ENCODE measurements at regions not wholly inside any gene's neighbourhood (a gene's known extent, or its start where the extent isn't known, plus 50 kb on each side); places are given as distances from the start of the nearest gene placed in this dataset.

GRCh38 chr5:89451263-89451662 lies 568.3 kb upstream of the MEF2C start:
- H3K4me3 ChIP-seq (ENCODE audit: insufficient read depth, low read length, poor library complexity, severe bottlenecking): no peak overlapping the region
- no peak overlapping the region for H3K27ac ChIP-seq (ENCODE audit: low read depth, low read length)
- no peaks in the 10 kb centered on the region for H3F3A ChIP-seq (ENCODE audit: insufficient read depth)
- TF ChIP-seq, protein P1, sequence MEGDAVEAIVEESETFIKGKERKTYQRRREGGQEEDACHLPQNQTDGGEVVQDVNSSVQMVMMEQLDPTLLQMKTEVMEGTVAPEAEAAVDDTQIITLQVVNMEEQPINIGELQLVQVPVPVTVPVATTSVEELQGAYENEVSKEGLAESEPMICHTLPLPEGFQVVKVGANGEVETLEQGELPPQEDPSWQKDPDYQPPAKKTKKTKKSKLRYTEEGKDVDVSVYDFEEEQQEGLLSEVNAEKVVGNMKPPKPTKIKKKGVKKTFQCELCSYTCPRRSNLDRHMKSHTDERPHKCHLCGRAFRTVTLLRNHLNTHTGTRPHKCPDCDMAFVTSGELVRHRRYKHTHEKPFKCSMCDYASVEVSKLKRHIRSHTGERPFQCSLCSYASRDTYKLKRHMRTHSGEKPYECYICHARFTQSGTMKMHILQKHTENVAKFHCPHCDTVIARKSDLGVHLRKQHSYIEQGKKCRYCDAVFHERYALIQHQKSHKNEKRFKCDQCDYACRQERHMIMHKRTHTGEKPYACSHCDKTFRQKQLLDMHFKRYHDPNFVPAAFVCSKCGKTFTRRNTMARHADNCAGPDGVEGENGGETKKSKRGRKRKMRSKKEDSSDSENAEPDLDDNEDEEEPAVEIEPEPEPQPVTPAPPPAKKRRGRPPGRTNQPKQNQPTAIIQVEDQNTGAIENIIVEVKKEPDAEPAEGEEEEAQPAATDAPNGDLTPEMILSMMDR (IDR thresholded peaks at IDR 0.05; ENCODE audit: insufficient read depth, low read length, poor library complexity, severe bottlenecking): no peak
- TF ChIP-seq EZH2phosphoT487 (conservative IDR thresholded peaks at IDR 0.05; ENCODE audit: low read length): no peak
- no peak overlapping the region for H3K4me2 ChIP-seq (ENCODE audit: low read depth, low read length, poor library complexity, severe bottlenecking)
- H3K9me3 ChIP-seq (ENCODE audit: insufficient read depth, low read length): no peaks in the 10 kb centered on the region
- no peaks in the 10 kb centered on the region for H3K9me2 ChIP-seq (replicated peaks; ENCODE audit: insufficient read depth, low read length)
- H3K27me3 ChIP-seq (ENCODE audit: low read length): no peaks in the 10 kb centered on the region
- no peaks in the 10 kb centered on the region for H3K79me2 ChIP-seq (ENCODE audit: insufficient read depth, low read length)
- no peak overlapping the region for H3K9ac ChIP-seq (ENCODE audit: low read length)
- no peak overlapping the region for H2AFZ ChIP-seq (ENCODE audit: low read depth, low read length, severe bottlenecking)
- H3K36me3 ChIP-seq (ENCODE audit: low read length): no peaks in the 10 kb centered on the region
- no peaks in the 10 kb centered on the region for H4K20me1 ChIP-seq (ENCODE audit: low read depth, low read length)

DNA sequence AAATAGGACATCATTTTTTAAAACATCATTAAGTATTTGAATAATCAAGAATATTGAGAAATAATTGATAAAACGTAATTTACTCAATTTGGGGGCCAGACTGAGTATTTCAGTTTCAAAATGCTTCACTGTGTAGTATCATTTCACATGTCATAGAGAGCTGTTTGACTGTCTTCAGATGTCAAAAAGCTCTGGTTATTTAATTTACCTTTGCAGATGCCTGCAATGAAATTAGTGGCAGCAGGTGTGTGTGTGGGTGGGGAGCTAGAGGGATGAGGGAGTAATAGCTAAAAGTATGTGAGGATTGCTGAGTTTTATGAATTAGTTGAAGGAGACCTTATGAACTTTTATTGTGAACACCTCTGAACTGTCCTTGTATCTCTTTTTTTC lies 567.2 kb upstream of the MEF2C start:
- TF ChIP-seq, protein P1 (IDR thresholded peaks at IDR 0.05; ENCODE audit: insufficient read depth, low read length, poor library complexity, severe bottlenecking): no peak
- TF ChIP-seq EZH2phosphoT487 (conservative IDR thresholded peaks at IDR 0.05; ENCODE audit: low read length): no peak
- H3F3A ChIP-seq (ENCODE audit: insufficient read depth): no peaks in the 10 kb centered on the region
- H3K27me3 ChIP-seq (ENCODE audit: low read length): no peaks in the 10 kb centered on the region

DNA sequence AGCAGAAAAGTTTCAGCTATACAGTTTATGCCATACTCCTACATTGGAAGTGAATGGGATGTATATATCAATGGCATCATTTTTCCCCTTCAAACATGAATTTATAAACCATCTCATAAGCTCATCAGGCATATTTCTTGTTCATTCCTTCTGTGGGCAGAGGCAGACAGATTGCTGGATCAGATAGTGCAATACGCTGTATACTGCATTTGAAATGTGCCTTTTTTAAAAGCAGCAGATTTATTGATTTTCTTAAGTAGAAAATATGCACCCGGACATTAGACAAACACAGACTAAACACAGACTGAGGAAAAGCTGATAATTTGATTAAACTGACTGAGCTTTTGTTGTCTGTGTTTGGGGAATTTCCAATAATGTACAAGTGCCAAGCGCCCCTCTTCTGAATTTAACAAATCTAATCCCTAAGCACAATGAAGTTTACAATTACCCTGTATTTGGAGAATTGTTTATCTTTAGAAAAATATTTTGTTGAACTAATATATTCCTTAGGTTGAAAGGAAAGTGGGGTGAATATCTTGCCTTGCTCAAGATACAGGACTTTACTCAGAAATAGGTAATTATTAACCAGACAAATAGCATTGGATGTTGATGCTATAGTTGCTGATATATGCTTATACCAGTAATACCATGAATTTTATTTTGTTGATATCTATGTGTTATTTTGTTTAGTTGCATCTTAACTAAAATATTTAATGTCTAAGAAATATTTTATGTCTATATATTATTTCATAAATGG lies 566.6 kb upstream of the MEF2C start:
- Histone ChIP-seq H3K36me3 (ENCODE audit: low read length) (no peaks in the 10 kb centered on the region), H2AFZ (ENCODE audit: low read depth, low read length, severe bottlenecking) (no peak overlapping the region), H3K9me2 (replicated peaks; ENCODE audit: insufficient read depth, low read length) (no peaks in the 10 kb centered on the region), H4K20me1 (ENCODE audit: low read depth, low read length) (no peaks in the 10 kb centered on the region), H3K4me2 (ENCODE audit: low read depth, low read length, poor library complexity, severe bottlenecking) (no peak overlapping the region), H3K9me3 (ENCODE audit: insufficient read depth, low read length) (no peaks in the 10 kb centered on the region), H3K27ac (ENCODE audit: low read depth, low read length) (no peak overlapping the region), H3K9ac (ENCODE audit: low read length) (no peak overlapping the region), H3K79me2 (ENCODE audit: insufficient read depth, low read length) (no peaks in the 10 kb centered on the region), H3K27me3 (ENCODE audit: low read length) (no peaks in the 10 kb centered on the region), H3K4me3 (ENCODE audit: insufficient read depth, low read length, poor library complexity, severe bottlenecking) (no peak overlapping the region), H3F3A (ENCODE audit: insufficient read depth) (no peaks in the 10 kb centered on the region)
- TF ChIP-seq EZH2phosphoT487 (conservative IDR thresholded peaks at IDR 0.05; ENCODE audit: low read length): no peak
- TF ChIP-seq, protein P1 (IDR thresholded peaks at IDR 0.05; ENCODE audit: insufficient read depth, low read length, poor library complexity, severe bottlenecking): no peak

More for the DNA sequence above, 567.2 kb upstream of the MEF2C start:
- H3K9me3 ChIP-seq (ENCODE audit: insufficient read depth, low read length): no peaks in the 10 kb centered on the region
- H3K4me2 ChIP-seq (ENCODE audit: low read depth, low read length, poor library complexity, severe bottlenecking): no peak overlapping the region
- H3K36me3 ChIP-seq (ENCODE audit: low read length): no peaks in the 10 kb centered on the region
- no peaks in the 10 kb centered on the region for H3K79me2 ChIP-seq (ENCODE audit: insufficient read depth, low read length)
- no peak overlapping the region for H2AFZ ChIP-seq (ENCODE audit: low read depth, low read length, severe bottlenecking)
- H3K27ac ChIP-seq (ENCODE audit: low read depth, low read length): no peak overlapping the region
- H3K4me3 ChIP-seq (ENCODE audit: insufficient read depth, low read length, poor library complexity, severe bottlenecking): no peak overlapping the region
- H3K9me2 ChIP-seq (replicated peaks; ENCODE audit: insufficient read depth, low read length): no peaks in the 10 kb centered on the region
- no peaks in the 10 kb centered on the region for H4K20me1 ChIP-seq (ENCODE audit: low read depth, low read length)
- no peak overlapping the region for H3K9ac ChIP-seq (ENCODE audit: low read length)

Data from SU-DHL-6 (cell line).